ENCODE measurements at regions not wholly inside any gene's neighbourhood (a gene's known extent, or its start where the extent isn't known, plus 50 kb on each side); places are given as distances from the start of the nearest gene placed in this dataset.

GRCh38 chr13:21823416-21823815 lies 152.5 kb downstream of the FGF9 start:
- TF ChIP-seq POLR2A (IDR thresholded peaks at IDR 0.05; ENCODE audit: low read depth, low read length) (no peak), CTCF (IDR thresholded peaks at IDR 0.05; ENCODE audit: extremely low read depth in 1 of 2, insufficient read depth in 1 of 2, low read depth in 1 of 2, low read length in 2 of 2) (no peak), POLR2AphosphoS5 (IDR thresholded peaks at IDR 0.05; ENCODE audit: insufficient read depth, low read depth, low read length) (no peak), JUN (IDR thresholded peaks at IDR 0.05; ENCODE audit: borderline replicate concordance, insufficient read depth, insufficient read length, low read depth) (no peak), MAX (IDR thresholded peaks at IDR 0.05; ENCODE audit: insufficient read depth, insufficient read length) (no peak), EZH2 (IDR thresholded peaks at IDR 0.05; ENCODE audit: borderline replicate concordance, low read depth, low read length, severe bottlenecking) (no peak)

All from endothelial cell of umbilical vein (primary cell).